SK-N-DZ (cell line): ENCODE measurements at regions not wholly inside any gene's neighbourhood (a gene's known extent, or its start where the extent isn't known, plus 50 kb on each side); places are given as distances from the start of the nearest gene placed in this dataset.

Experiments used
- DNase-seq: peaks from one replicate; pipeline ENCODE4 v3.0.0-alpha.2; 2015; ENCODE audit warnings: low spot score

- DNase-seq = no peak
Observed at GRCh38 chr7:12127455-12127854, 83.6 kb upstream of the TMEM106B start.

- DNase-seq = no peak
Observed at GRCh38 chr7:12130609-12131008, 80.5 kb upstream of the TMEM106B start.

- no peak for DNase-seq
Observed at GRCh38 chr7:12131122-12131521, 80.0 kb upstream of the TMEM106B start.

GRCh38 chr7:12133865-12134264, 77.2 kb upstream of the TMEM106B start:
- no peak for DNase-seq

- no peak for DNase-seq
Observed at GRCh38 chr7:12136523-12136922, 74.6 kb upstream of the TMEM106B start.

GRCh38 chr7:12137283-12137682, 73.8 kb upstream of the TMEM106B start:
- DNase-seq = no peak

GRCh38 chr7:12138421-12138820, 72.7 kb upstream of the TMEM106B start:
- DNase-seq = peak; percentile 43

GRCh38 chr7:12139416-12139815, 71.7 kb upstream of the TMEM106B start:
- DNase-seq = no peak

GRCh38 chr7:12146813-12147212, 64.3 kb upstream of the TMEM106B start:
- DNase-seq = no peak

- DNase-seq = peak; percentile 96
Observed at GRCh38 chr7:12152196-12152918, 58.7 kb upstream of the TMEM106B start.

- no peak for DNase-seq
Observed at GRCh38 chr7:12154119-12154518, 57.0 kb upstream of the TMEM106B start.

GRCh38 chr7:12157517-12157916, 53.6 kb upstream of the TMEM106B start:
- DNase-seq = no peak

GRCh38 chr7:12158334-12159060, 52.6 kb upstream of the TMEM106B start:
- no peak for DNase-seq

- DNase-seq = no peak
Observed at GRCh38 chr7:12161146-12161545, 49.9 kb upstream of the TMEM106B start.
